ENCODE measurements at regions not wholly inside any gene's neighbourhood (a gene's known extent, or its start where the extent isn't known, plus 50 kb on each side); places are given as distances from the start of the nearest gene placed in this dataset.

DNA sequence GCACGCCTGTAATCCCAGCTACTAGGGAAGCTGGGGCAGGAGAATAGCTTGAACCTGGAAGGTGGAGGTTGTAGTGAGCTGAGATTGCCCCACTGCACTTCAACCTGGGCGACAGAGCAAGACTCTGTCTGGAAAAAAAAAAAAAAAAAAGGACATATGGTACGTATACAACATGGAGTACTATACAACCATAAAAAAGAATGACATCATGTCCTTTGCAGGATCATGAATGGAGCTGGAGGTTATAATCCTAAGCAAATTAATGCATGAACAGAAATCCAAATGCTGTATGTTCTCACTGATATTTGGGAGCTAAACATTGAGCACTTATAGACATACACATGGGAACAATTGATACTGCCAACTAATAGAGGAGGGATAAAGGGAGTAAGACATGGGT, 99.3 kb upstream of the KCNJ3 start:
- Histone ChIP-seq H3K4me1 (no peaks in the 10 kb centered on the region), H3K4me3 (no peak overlapping the region), H3K36me3 (no peaks in the 10 kb centered on the region), H3K27me3 (ENCODE audit: low read depth) (no peaks in the 10 kb centered on the region), H3K27ac (no peak overlapping the region), H3K9me3 (no peaks in the 10 kb centered on the region)
- TF ChIP-seq, protein P1, sequence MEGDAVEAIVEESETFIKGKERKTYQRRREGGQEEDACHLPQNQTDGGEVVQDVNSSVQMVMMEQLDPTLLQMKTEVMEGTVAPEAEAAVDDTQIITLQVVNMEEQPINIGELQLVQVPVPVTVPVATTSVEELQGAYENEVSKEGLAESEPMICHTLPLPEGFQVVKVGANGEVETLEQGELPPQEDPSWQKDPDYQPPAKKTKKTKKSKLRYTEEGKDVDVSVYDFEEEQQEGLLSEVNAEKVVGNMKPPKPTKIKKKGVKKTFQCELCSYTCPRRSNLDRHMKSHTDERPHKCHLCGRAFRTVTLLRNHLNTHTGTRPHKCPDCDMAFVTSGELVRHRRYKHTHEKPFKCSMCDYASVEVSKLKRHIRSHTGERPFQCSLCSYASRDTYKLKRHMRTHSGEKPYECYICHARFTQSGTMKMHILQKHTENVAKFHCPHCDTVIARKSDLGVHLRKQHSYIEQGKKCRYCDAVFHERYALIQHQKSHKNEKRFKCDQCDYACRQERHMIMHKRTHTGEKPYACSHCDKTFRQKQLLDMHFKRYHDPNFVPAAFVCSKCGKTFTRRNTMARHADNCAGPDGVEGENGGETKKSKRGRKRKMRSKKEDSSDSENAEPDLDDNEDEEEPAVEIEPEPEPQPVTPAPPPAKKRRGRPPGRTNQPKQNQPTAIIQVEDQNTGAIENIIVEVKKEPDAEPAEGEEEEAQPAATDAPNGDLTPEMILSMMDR (IDR thresholded peaks at IDR 0.05) = no peak
- intact Hi-C loops (cut with DNase I) = no loop called here
- ATAC-seq (no peak), DNase-seq (no peak)

DNA sequence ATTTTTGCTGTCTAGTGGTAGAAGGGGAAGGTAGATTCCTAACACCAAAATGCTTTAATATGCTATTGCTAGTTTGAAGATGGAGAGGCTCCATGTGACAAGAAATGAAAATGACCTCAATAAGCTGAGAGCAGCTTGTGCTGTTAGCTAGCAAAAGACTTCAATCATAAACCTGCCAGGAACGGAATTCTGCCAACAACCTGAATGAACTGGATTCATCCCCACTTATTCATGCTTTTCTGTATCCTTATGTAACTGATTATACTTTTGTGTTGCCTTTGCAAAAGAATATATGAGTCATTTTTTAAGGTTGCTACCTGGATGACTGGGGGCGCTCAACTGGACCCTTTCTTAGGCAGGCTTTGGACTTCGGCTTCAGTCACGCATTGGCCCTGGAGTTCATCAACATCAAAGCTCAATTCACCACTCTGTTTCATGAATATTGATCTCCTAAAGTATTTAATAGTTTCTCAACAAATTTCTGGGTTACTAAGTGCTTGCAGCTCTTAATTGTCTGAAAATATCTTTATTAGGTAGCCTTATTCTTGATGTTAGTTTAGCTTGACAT, 97.5 kb upstream of the KCNJ3 start:
- DNase-seq = no peak
- ATAC-seq = no peak
- TF ChIP-seq, protein P1 (IDR thresholded peaks at IDR 0.05) = no peak
- H3K36me3 ChIP-seq = no peaks in the 10 kb centered on the region
- H3K4me3 ChIP-seq = no peak overlapping the region
- intact Hi-C loops (cut with DNase I) = no loop called here
- H3K27me3 ChIP-seq (ENCODE audit: low read depth) = no peaks in the 10 kb centered on the region
- no peak overlapping the region for H3K27ac ChIP-seq
- no peaks in the 10 kb centered on the region for H3K9me3 ChIP-seq
- no peaks in the 10 kb centered on the region for H3K4me1 ChIP-seq

DNA sequence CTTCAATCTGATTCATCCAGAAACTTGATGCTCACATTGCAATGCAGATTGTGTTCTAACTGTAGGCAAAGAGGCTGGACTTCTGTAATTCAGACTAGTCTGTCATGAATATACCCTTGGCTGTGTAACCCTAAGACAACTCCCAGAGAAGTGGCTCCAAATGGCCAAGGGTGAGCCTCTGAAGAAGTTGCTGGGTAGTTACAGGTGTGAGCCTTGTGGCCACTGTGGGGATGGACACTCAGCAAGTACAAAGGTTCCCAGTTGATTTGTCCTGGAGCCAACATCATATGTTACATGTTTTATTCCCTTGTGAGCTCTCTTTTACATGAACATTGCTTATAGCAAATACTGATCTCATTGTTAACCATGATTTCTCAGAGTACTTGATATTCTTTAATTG, 94.8 kb upstream of the KCNJ3 start:
- H3K4me1 ChIP-seq = no peaks in the 10 kb centered on the region
- H3K4me3 ChIP-seq = no peak overlapping the region
- DNase-seq (no peak), ATAC-seq (no peak)
- H3K36me3 ChIP-seq = no peaks in the 10 kb centered on the region
- H3K9me3 ChIP-seq = no peaks in the 10 kb centered on the region
- H3K27ac ChIP-seq = no peak overlapping the region
- intact Hi-C loops (cut with DNase I) = no loop called here
- H3K27me3 ChIP-seq (ENCODE audit: low read depth) = no peaks in the 10 kb centered on the region
- TF ChIP-seq, protein P1 (IDR thresholded peaks at IDR 0.05) = no peak

DNA sequence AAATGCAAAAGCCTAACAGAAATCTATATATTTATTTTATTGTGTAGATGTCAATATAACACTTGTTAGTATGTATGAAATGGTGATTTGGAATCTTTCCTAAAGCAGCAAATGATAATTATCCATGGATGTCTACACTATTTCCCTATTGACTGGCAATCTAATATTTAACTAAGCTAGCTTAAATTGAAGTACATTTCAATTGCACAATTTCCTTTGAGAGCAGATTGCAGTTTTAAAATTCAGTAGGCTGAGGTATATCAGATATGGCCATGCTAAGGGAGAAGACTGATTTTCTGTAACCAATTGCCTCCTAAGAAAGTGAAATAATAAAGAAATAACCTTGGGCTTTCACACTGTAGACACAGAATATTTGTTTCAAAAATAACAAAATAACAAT, 90.1 kb upstream of the KCNJ3 start:
- Histone ChIP-seq H3K9me3 (no peaks in the 10 kb centered on the region), H3K4me3 (no peak overlapping the region), H3K27ac (no peak overlapping the region), H3K4me1 (no peaks in the 10 kb centered on the region), H3K27me3 (ENCODE audit: low read depth) (no peaks in the 10 kb centered on the region), H3K36me3 (no peaks in the 10 kb centered on the region)
- intact Hi-C loops (cut with DNase I) = no loop called here
- ATAC-seq (no peak), DNase-seq (no peak)
- TF ChIP-seq, protein P1 (IDR thresholded peaks at IDR 0.05) = no peak

DNA sequence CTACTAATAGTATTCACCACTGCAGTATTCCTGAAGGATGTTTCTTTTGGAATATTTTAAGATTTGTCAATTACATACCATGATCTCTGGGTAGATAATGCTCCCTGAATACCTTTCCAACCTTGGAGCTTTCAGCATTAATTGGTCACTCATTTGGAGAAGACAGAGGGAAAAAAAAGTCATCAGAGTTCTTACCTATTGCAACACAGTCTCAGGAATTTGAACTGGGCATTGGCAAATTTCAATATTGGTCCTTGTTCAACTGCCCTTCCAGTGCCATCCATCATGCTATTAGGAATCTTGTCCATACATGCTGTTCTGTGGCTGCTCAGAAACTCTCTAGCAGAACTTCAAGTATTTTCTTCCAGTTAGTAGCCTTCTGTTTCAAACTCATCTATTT, 83.6 kb upstream of the KCNJ3 start:
- H3K4me1 ChIP-seq = no peaks in the 10 kb centered on the region
- H3K9me3 ChIP-seq = no peaks in the 10 kb centered on the region
- H3K4me3 ChIP-seq = no peak overlapping the region
- no peak for ATAC-seq
- no peak for DNase-seq
- no peaks in the 10 kb centered on the region for H3K27me3 ChIP-seq (ENCODE audit: low read depth)
- intact Hi-C loops (cut with DNase I) = no loop called here
- TF ChIP-seq, protein P1 (IDR thresholded peaks at IDR 0.05) = no peak
- no peak overlapping the region for H3K27ac ChIP-seq
- no peaks in the 10 kb centered on the region for H3K36me3 ChIP-seq

DNA sequence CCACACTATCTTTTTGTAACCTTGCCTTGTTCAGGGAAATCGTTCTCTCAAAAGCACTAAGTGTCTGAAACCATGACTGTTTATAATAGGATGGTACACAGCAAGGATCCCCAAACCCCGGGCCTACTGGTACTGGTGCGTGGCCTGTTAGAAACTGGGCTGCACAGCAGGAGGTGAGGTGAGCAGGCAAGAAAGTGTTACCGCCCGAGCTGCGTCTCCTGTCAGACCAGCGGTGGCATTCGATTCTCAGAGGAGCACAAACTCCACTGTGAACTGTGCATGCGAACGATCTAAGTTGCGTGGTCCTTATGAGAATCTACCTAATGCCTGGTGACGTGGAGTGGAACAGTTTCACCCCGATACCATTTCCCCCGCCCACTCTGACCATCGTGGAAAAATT, 81.8 kb upstream of the KCNJ3 start:
- Histone ChIP-seq H3K9me3 (no peaks in the 10 kb centered on the region), H3K27me3 (ENCODE audit: low read depth) (no peaks in the 10 kb centered on the region), H3K4me1 (no peaks in the 10 kb centered on the region), H3K27ac (no peak overlapping the region), H3K36me3 (no peaks in the 10 kb centered on the region), H3K4me3 (no peak overlapping the region)
- intact Hi-C loops (cut with DNase I) = no loop called here
- TF ChIP-seq, protein P1 (IDR thresholded peaks at IDR 0.05) = no peak
- ATAC-seq (no peak), DNase-seq (no peak)
